T-cell (primary cell): ENCODE measurements at regions not wholly inside any gene's neighbourhood (a gene's known extent, or its start where the extent isn't known, plus 50 kb on each side); places are given as distances from the start of the nearest gene placed in this dataset.

Experiments used
- ATAC-seq, 4 experiments: fragments of 200-7000 bp in 3 of 4; fragments of 150-1000 bp in 1 of 4; cut with Tn5 transposase; replicated peaks in 1 of 4; 1 replicate in 3 of 4; 2 replicates in 1 of 4; pipeline ENCODE4 v1.10.0; 2021; ENCODE audit warnings: moderate library complexity in 3 of 4, mild to moderate bottlenecking in 2 of 4, moderate number of reproducible peaks in 1 of 4
- CTCF ChIA-PET, 2 donors: fragments of 300-600 bp; sonication (Branson Sonifier 250); formaldehyde crosslinking; loops; one replicate each; lab custom pipeline; 2022; ENCODE audit warnings: antibody characterized with exemption in 2 of 2; lab: Charles Lee
- POLR2A ChIA-PET, 2 donors: fragments of 300-600 bp; sonication (Branson Sonifier 250); formaldehyde crosslinking; loops; one replicate each; lab custom pipeline; 2022; ENCODE audit warnings: antibody characterized with exemption in 2 of 2; lab: Charles Lee
- DNase-seq, 35 experiments: peaks; one replicate each; pipeline versions ENCODE4 v3.0.0 to v3.0.0-alpha.2; 2013 to 2023
- H3K27ac ChIP-seq: one replicate; pipeline ENCODE4 v1.5.1; 2013; ENCODE audit warnings: low read length
- H3K27me3 ChIP-seq, 2 experiments: replicated peaks in 1 of 2; 1 replicate in 1 of 2; 2 replicates in 1 of 2; pipeline versions ENCODE4 v1.6.1 to v1.7.0; 2013; ENCODE audit warnings: low read length in 1 of 2, mixed read lengths in 1 of 2; ENCODE audit not compliant: control insufficient read depth in 2 of 2, insufficient read depth in 2 of 2; ENCODE audit errors: extremely low read depth in 1 of 2
- H3K36me3 ChIP-seq, 2 donors: 1 replicate in 1 of 2; 2 replicates in 1 of 2; pipeline versions ENCODE4 v1.6.1 to v1.7.0; 2013; ENCODE audit warnings: low read length in 1 of 2; ENCODE audit not compliant: control insufficient read depth in 2 of 2, insufficient read depth in 1 of 2; ENCODE audit errors: extremely low read depth in 1 of 2
- H3K4me1 ChIP-seq, 2 experiments: 1 replicate in 1 of 2; 2 replicates in 1 of 2; pipeline versions ENCODE4 v1.6.1 to v1.7.0; 2013; ENCODE audit warnings: low read length in 2 of 2, mixed read lengths in 1 of 2; ENCODE audit not compliant: insufficient read depth in 2 of 2, control insufficient read depth in 1 of 2; ENCODE audit errors: extremely low read depth in 1 of 2
- H3K4me3 ChIP-seq, 2 donors: 1 replicate in 1 of 2; 2 replicates in 1 of 2; pipeline versions ENCODE4 v1.5.1 to v1.7.0; 2013; ENCODE audit warnings: mild to moderate bottlenecking in 2 of 2, low read length in 1 of 2, moderate library complexity in 1 of 2; ENCODE audit not compliant: control insufficient read depth in 1 of 2; ENCODE audit errors: extremely low read depth in 1 of 2
- H3K9me3 ChIP-seq: 2 replicates; pipeline ENCODE4 v1.7.0; 2013
- H3K27ac Mint-ChIP-seq, 2 donors: one replicate each; pipeline ENCODE4 v1.8.0; 2020 to 2021; ENCODE audit warnings: mild to moderate bottlenecking in 2 of 2, mixed read lengths in 2 of 2
- H3K27me3 Mint-ChIP-seq, 2 donors: one replicate each; pipeline ENCODE4 v1.8.0; 2021 to 2022; ENCODE audit warnings: mixed read lengths in 2 of 2
- H3K36me3 Mint-ChIP-seq: one replicate; pipeline ENCODE4 v1.8.0; 2021; ENCODE audit warnings: mixed read lengths
- H3K4me1 Mint-ChIP-seq, 3 donors: one replicate each; pipeline ENCODE4 v1.8.0; 2020 to 2022; ENCODE audit warnings: mixed read lengths in 3 of 3, mild to moderate bottlenecking in 1 of 3
- H3K4me3 Mint-ChIP-seq, 3 donors: one replicate each; pipeline ENCODE4 v1.8.0; 2020 to 2022; ENCODE audit warnings: mild to moderate bottlenecking in 3 of 3, mixed read lengths in 3 of 3, moderate library complexity in 3 of 3
- H3K9me3 Mint-ChIP-seq, 3 donors: one replicate each; pipeline ENCODE4 v1.8.0; 2020 to 2022; ENCODE audit warnings: mixed read lengths in 3 of 3
- WGBS: methylation state at CpG from one replicate; pipeline ENCODE4 v1.1.5; 2013; ENCODE audit warnings: missing lambda C conversion rate; ENCODE audit not compliant: insufficient coverage; 5-methylcytosine and 5-hydroxymethylcytosine counted together

DNA sequence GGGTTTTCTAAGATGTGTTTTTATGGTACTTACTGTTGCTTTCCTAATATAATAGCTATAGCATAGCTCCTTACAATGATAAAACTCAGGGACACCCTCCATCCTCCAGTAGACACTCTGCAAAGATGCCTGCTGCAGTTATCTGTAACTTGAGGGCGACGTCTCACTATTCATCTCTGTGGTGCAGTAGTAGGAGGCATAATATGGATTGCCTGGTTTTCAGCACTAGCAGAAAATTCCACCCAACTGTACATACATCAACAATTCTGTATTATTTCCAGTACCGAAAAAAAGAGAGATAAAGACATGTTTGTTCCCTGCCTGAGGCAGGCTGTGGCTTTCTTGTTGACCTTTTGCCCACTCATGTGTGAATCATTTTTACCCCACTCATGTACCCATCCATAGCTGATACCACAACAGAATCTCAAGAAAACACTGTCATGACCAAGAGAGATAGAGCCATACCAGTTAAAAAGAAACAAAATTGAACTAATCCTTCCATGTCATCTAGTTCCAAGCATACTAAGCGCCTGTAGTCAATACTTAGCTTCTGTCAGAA, 220.1 kb downstream of the RAB28 start:
- H3K4me3 Mint-ChIP-seq: no peak overlapping the region
- no peaks in the 10 kb centered on the region for H3K36me3 ChIP-seq
- H3K9me3 Mint-ChIP-seq: no peaks in the 10 kb centered on the region
- no peaks in the 10 kb centered on the region for H3K4me1 ChIP-seq
- ChIA-PET POLR2A (interaction anchor here in 1 of 2 donors (0.7 kb wide), 1 partner anchor 50 kb away, joined by 4 read pairs; no protein-coding TSS in a partner anchor), CTCF (no interaction called here)
- H3K36me3 Mint-ChIP-seq: peaks cover 9% of the 10 kb centered on the region
- H3K4me3 ChIP-seq: no peak overlapping the region
- H3K27ac Mint-ChIP-seq: no peak overlapping the region
- H3K9me3 ChIP-seq: no peaks in the 10 kb centered on the region
- H3K27ac ChIP-seq: no peak overlapping the region
- WGBS: 90% methylated on average over 1 of the region's 4 CpGs
- H3K4me1 Mint-ChIP-seq: no peaks in the 10 kb centered on the region
- DNase-seq (no peak), ATAC-seq (no peak)
- H3K27me3 ChIP-seq: no peaks in the 10 kb centered on the region
- no peaks in the 10 kb centered on the region for H3K27me3 Mint-ChIP-seq

DNA sequence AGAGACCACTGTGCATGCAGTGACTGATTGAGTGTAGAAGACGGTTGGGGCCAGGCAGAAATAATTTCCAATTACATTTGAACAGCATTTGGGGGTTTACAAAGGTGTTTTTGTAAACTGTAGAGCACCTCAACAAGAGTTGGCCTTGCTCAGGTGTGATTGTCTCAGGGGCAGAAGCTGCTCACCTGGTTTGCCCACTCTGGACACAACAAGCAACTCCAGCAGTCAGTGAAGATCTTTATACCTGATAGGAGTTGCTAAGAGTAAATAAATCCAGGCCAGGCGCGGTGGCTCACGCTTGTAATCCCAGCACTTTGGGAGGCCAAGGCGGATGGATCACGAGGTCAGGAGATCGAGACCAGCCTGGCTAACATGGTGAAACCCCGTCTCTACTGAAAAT, 221.3 kb downstream of the RAB28 start:
- WGBS: no CpG with 5 or more reads among the region's 8 CpGs
- Histone ChIP-seq H3K4me1 (no peaks in the 10 kb centered on the region), H3K4me3 (no peak overlapping the region), H3K36me3 (no peaks in the 10 kb centered on the region), H3K9me3 (no peaks in the 10 kb centered on the region), H3K27me3 (no peaks in the 10 kb centered on the region), H3K27ac (no peak overlapping the region)
- no peak overlapping the region for H3K4me3 Mint-ChIP-seq
- CTCF ChIA-PET: no interaction called here
- no peaks in the 10 kb centered on the region for H3K27me3 Mint-ChIP-seq
- POLR2A ChIA-PET: no interaction called here
- no peak overlapping the region for H3K27ac Mint-ChIP-seq
- no peaks in the 10 kb centered on the region for H3K4me1 Mint-ChIP-seq
- H3K36me3 Mint-ChIP-seq: peaks cover 15% of the 10 kb centered on the region
- ATAC-seq (no peak), DNase-seq (no peak)
- H3K9me3 Mint-ChIP-seq: no peaks in the 10 kb centered on the region

DNA sequence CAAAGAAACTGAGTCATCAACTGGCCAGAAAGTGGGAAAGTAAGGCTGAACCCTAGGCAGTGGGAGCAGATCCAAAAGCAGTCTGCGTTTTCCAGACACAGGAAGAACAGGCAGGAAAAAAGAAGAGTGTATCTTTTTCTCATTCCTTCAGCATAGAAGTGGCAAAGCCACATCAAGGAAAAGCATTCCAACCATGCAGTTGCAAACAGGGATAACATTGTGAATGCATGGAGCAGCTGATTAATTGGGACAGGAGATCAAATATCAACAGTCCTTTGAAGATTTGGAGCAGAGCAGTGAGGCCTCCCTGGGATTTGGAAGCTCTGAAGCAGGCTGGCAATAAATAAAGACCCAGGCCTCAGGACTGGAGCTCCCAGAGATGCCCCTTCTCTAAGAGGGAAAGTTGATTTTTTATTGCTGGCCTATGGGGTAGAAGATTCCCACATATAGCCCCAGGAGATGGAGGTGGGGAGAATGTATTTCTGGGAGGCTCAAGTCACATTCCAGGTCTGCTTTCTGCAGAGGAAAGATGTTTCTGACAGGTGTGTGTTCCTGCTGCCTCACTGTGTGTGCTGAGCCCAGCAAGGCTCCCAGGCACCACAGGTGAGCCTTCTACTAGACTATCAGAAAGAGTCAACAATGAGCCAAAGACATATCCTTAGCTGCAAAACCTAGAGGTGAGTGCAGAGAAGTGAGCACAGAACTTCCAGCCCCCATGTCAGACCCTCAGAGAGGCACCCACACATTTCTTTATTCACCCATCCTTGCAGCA, 222.5 kb downstream of the RAB28 start:
- H3K27ac Mint-ChIP-seq: no peak overlapping the region
- no peaks in the 10 kb centered on the region for H3K27me3 Mint-ChIP-seq
- no peak for ATAC-seq
- Histone ChIP-seq H3K4me3 (no peak overlapping the region), H3K27me3 (no peaks in the 10 kb centered on the region), H3K9me3 (no peaks in the 10 kb centered on the region), H3K4me1 (no peaks in the 10 kb centered on the region), H3K27ac (no peak overlapping the region), H3K36me3 (no peaks in the 10 kb centered on the region)
- H3K4me3 Mint-ChIP-seq: no peak overlapping the region
- no peaks in the 10 kb centered on the region for H3K4me1 Mint-ChIP-seq
- no peak for DNase-seq
- no peaks in the 10 kb centered on the region for H3K9me3 Mint-ChIP-seq
- CTCF ChIA-PET: interaction anchor here in 1 of 2 donors (0.7 kb wide), 1 partner anchor 46 kb away, joined by 4 read pairs; no protein-coding TSS in a partner anchor
- H3K36me3 Mint-ChIP-seq: peaks cover 19% of the 10 kb centered on the region
- POLR2A ChIA-PET: no interaction called here
- no CpG with 5 or more reads among the region's 1 CpG for WGBS

DNA sequence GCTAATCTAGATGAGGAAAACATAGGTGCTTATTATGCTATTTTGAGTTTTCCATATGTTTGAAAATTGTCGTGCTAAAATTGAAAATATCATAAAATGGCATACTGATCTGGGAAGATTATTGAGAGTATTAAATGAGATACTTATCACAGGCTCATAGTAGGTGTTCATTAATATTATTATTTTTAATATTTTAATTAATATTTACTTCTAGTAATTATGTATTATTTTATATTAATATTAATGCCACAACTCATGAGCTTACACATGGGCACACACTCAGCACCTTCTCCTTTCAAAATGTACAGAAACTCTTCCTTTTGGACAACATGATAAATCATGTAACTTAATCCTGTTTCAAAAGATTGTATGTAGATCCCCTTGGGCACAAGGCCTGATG, 223.6 kb downstream of the RAB28 start:
- Histone ChIP-seq H3K4me1 (no peaks in the 10 kb centered on the region), H3K4me3 (no peak overlapping the region), H3K27ac (no peak overlapping the region), H3K36me3 (no peaks in the 10 kb centered on the region), H3K9me3 (no peaks in the 10 kb centered on the region), H3K27me3 (no peaks in the 10 kb centered on the region)
- DNase-seq (no peak), ATAC-seq (no peak)
- CTCF ChIA-PET: no interaction called here
- H3K4me3 Mint-ChIP-seq: no peak overlapping the region
- POLR2A ChIA-PET: interaction anchor here in 1 of 2 donors (0.6 kb wide), 1 partner anchor 1765 kb away, joined by 3 read pairs; no protein-coding TSS in a partner anchor
- WGBS: no CpG with 5 or more reads among the region's 1 CpG
- no peaks in the 10 kb centered on the region for H3K27me3 Mint-ChIP-seq
- peaks cover 0 to 4% (median 0%) of the 10 kb centered on the region in 3 donors for H3K9me3 Mint-ChIP-seq
- H3K27ac Mint-ChIP-seq: no peak overlapping the region
- H3K4me1 Mint-ChIP-seq: no peaks in the 10 kb centered on the region
- H3K36me3 Mint-ChIP-seq: peaks cover 22% of the 10 kb centered on the region

DNA sequence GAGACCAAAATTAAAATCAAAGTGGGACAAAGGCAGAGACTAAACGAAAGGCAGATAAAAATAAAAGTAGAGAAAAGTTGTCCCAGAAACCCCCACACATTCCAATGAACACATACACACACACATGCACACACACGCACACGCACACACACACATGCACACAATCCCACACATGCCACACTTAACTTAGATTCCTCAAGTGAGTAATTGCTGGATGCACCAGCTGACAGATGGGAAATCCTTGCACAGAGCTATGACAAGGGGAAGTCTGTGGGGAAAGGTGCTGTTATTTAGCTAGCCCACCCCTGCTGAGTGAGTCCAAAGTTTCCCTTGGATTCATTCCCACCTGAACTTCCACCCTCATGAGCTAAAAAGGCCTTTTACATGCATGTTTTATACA, 233.9 kb downstream of the RAB28 start:
- H3K9me3 Mint-ChIP-seq: peaks cover 21 to 34% (median 23%) of the 10 kb centered on the region in 3 donors
- ATAC-seq (no peak), DNase-seq (no peak)
- no peaks in the 10 kb centered on the region for H3K4me1 Mint-ChIP-seq
- no peak overlapping the region for H3K27ac ChIP-seq
- no peak overlapping the region for H3K4me3 Mint-ChIP-seq
- no peaks in the 10 kb centered on the region for H3K27me3 Mint-ChIP-seq
- H3K36me3 ChIP-seq: no peaks in the 10 kb centered on the region
- ChIA-PET POLR2A (interaction anchor here in 1 of 2 donors (0.5 kb wide), 1 partner anchor 1011 kb away, joined by 8 read pairs; no protein-coding TSS in a partner anchor), CTCF (no interaction called here)
- H3K27ac Mint-ChIP-seq: no peak overlapping the region
- peaks cover 17% of the 10 kb centered on the region for H3K36me3 Mint-ChIP-seq
- H3K27me3 ChIP-seq: no peaks in the 10 kb centered on the region
- no peaks in the 10 kb centered on the region for H3K4me1 ChIP-seq
- H3K4me3 ChIP-seq: no peak overlapping the region
- H3K9me3 ChIP-seq: no peaks in the 10 kb centered on the region
- WGBS: 20% methylated on average over 1 of the region's 3 CpGs

DNA sequence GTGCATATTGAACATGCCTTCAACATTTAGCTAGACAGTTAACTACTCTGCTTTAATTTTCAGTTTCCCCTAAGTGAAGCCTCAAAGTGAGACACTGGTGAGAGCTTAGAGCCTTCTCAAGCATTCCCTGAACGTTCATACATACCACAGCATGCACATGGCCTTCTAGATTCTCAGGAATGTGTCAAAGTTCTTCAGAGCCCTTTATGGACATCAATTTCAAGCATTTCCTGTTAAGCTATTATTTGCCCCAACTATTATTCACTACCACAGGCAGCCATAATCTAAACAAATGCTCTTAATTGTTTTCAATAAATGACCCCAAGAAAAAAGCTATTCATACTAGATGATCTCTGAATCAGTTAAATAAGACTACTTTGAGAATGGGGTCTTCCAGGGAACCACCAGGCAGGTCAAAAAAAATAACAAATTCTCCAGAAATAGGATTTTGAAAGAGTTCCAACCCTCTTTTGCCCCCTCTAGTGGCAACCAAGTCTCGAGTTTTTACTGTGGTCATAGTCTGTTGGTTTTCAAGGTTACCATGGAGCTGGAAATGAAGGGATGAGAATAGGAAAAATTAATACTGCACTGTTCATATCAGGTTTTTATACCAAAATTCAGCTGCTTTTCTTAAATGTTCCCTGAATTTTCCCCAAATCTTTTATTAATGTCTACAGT, 235.4 kb downstream of the RAB28 start:
- H3K9me3 ChIP-seq: no peaks in the 10 kb centered on the region
- no peak for DNase-seq
- POLR2A ChIA-PET: no interaction called here
- ATAC-seq: no peak
- Mint-ChIP-seq H3K9me3 (peaks cover 23 to 39% (median 26%) of the 10 kb centered on the region in 3 donors), H3K4me3 (no peak overlapping the region), H3K4me1 (no peaks in the 10 kb centered on the region), H3K36me3 (peaks cover 16% of the 10 kb centered on the region), H3K27me3 (no peaks in the 10 kb centered on the region), H3K27ac (no peak overlapping the region)
- no peaks in the 10 kb centered on the region for H3K27me3 ChIP-seq
- CTCF ChIA-PET: no interaction called here
- WGBS: 29% methylated on average over 1 of the region's 2 CpGs
- H3K4me1 ChIP-seq: no peaks in the 10 kb centered on the region
- no peak overlapping the region for H3K4me3 ChIP-seq
- no peaks in the 10 kb centered on the region for H3K36me3 ChIP-seq
- H3K27ac ChIP-seq: no peak overlapping the region
